Pancreas (tissue), 10 donors: ENCODE measurements at regions not wholly inside any gene's neighbourhood (a gene's known extent, or its start where the extent isn't known, plus 50 kb on each side); places are given as distances from the start of the nearest gene placed in this dataset.

Source experiments
- ATAC-seq, 4 donors: fragments of 200-7000 bp; cut with Tn5 transposase; one replicate each; pipeline versions ENCODE4 v1.8.0 to v1.9.1; 2020; ENCODE audit warnings: mild to moderate bottlenecking in 4 of 4, moderate library complexity in 4 of 4
- DNase-seq, 6 donors: peaks; one replicate each; pipeline ENCODE4 v3.0.0-alpha.2; 2020
- FAIRE-seq: peaks from 2 replicates; lab custom pipeline; 2012; peaks lifted over from hg19 to GRCh38; lab: Jason Lieb, UNC
- H3K27ac ChIP-seq, 4 donors: fragments of 200-600 bp; sonication (generic); 1 replicate in 3 of 4; 2 replicates in 1 of 4; pipeline versions ENCODE4 v1.5.0 to v1.8.0; 2020
- H3K27me3 ChIP-seq, 4 donors: fragments of 200-600 bp; one replicate each; pipeline ENCODE4 v1.8.0; 2021
- H3K36me3 ChIP-seq, 3 donors: fragments of 200-600 bp; sonication (generic) in 1 of 3; one replicate each; pipeline versions ENCODE4 v1.5.0 to v1.8.0; 2020 to 2021
- H3K4me1 ChIP-seq, 3 donors: fragments of 200-600 bp; one replicate each; pipeline ENCODE4 v1.8.0; 2021
- H3K4me3 ChIP-seq, 4 donors: fragments of 200-600 bp; sonication (generic) in 2 of 4; one replicate each; pipeline versions ENCODE4 v1.5.0 to v1.8.0; 2020 to 2021
- H3K9me3 ChIP-seq, 4 donors: fragments of 200-600 bp; one replicate each; pipeline ENCODE4 v1.8.0; 2021
- WGBS, 2 donors: extraction: QIAGEN DNeasy Blood & Tissue Kit; methylation state at CpG; one replicate each; pipeline ENCODE4 v1.1.7; 2013; 5-methylcytosine and 5-hydroxymethylcytosine counted together
- intact Hi-C, 3 donors: fragments of 100-400 bp; cut with DNase I; formaldehyde crosslinking; loops; one replicate each; pipeline versions ENCODE4 v1.11.1 to v1.14.2; 2022
- TF ChIP-seq, protein P1 (sequence below), 4 donors: fragments of 200-600 bp; sonication (generic) in 3 of 4; IDR thresholded peaks; one replicate each; pipeline versions ENCODE4 v1.5.0 to v1.8.0; 2021; ENCODE audit warnings: antibody characterized with exemption in 4 of 4
- donor health status: healthy with polysubstance abuse.
- donor health status: DM: no; HTN: no; CAD: no; lungs with moderate emphysema.
- donor health status: DM: no; HTN: no; CAD: no.
- donor health status: control.
- donor health status: control.
- donor health status: Bipolar disorder and iron deficiency.
- donor health status: DM: yes; HTN: yes; CAD: no.
- donor health status: DM: no; HTN: no; CAD: no.
- donor health status: DM: no; HTN: no; CAD: no.
- donor health status: DM: yes; HTN: yes; CAD: no.

GRCh38 chr13:109568339-109568818, 218.0 kb downstream of the IRS2 start:
- H3K36me3 ChIP-seq: no peaks in the 10 kb centered on the region
- intact Hi-C loops: no loop called here
- WGBS, 2 donors: 45 to 53% methylated on average over 4 of the region's 4 CpGs
- no peak for FAIRE-seq
- no peak for ATAC-seq
- TF ChIP-seq, protein P1, sequence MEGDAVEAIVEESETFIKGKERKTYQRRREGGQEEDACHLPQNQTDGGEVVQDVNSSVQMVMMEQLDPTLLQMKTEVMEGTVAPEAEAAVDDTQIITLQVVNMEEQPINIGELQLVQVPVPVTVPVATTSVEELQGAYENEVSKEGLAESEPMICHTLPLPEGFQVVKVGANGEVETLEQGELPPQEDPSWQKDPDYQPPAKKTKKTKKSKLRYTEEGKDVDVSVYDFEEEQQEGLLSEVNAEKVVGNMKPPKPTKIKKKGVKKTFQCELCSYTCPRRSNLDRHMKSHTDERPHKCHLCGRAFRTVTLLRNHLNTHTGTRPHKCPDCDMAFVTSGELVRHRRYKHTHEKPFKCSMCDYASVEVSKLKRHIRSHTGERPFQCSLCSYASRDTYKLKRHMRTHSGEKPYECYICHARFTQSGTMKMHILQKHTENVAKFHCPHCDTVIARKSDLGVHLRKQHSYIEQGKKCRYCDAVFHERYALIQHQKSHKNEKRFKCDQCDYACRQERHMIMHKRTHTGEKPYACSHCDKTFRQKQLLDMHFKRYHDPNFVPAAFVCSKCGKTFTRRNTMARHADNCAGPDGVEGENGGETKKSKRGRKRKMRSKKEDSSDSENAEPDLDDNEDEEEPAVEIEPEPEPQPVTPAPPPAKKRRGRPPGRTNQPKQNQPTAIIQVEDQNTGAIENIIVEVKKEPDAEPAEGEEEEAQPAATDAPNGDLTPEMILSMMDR (IDR thresholded peaks at IDR 0.05): no peak
- H3K27me3 ChIP-seq: no peaks in the 10 kb centered on the region
- DNase-seq: no peak
- H3K4me3 ChIP-seq: no peak overlapping the region
- H3K4me1 ChIP-seq: no peaks in the 10 kb centered on the region
- no peak overlapping the region for H3K27ac ChIP-seq
- no peaks in the 10 kb centered on the region for H3K9me3 ChIP-seq

- WGBS, 2 donors: 79 to 88% methylated on average over 2 of the region's 2 CpGs
- TF ChIP-seq, protein P1 (IDR thresholded peaks at IDR 0.05): no peak
- Histone ChIP-seq H3K9me3 (no peaks in the 10 kb centered on the region), H3K4me1 (no peaks in the 10 kb centered on the region), H3K4me3 (no peak overlapping the region), H3K27ac (no peak overlapping the region), H3K36me3 (no peaks in the 10 kb centered on the region), H3K27me3 (no peaks in the 10 kb centered on the region)
- intact Hi-C loops: no loop called here
- ATAC-seq: no peak
- no peak for FAIRE-seq
- DNase-seq: no peak
Measured at GRCh38 chr13:109567315-109567714, 219.1 kb downstream of the IRS2 start.

DNA sequence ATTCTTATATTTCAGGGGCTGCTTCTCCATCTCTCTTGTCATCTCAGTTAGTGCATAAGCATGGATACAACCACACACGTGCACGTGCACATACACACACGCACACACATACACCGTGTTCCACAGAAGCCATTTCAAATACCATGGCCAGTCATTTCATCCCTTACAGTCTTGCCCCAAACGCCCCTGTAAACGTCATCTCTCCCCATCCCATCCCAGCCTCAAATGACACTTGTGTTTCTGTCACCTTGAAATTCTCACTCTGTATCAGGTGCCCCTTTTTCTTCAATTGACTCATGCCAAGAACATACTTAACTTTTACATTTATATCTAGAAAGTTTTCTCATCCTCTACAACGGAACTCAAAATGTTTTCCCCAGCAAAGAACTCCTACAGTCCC, 220.5 kb downstream of the IRS2 start:
- intact Hi-C loops: no loop called here

DNA sequence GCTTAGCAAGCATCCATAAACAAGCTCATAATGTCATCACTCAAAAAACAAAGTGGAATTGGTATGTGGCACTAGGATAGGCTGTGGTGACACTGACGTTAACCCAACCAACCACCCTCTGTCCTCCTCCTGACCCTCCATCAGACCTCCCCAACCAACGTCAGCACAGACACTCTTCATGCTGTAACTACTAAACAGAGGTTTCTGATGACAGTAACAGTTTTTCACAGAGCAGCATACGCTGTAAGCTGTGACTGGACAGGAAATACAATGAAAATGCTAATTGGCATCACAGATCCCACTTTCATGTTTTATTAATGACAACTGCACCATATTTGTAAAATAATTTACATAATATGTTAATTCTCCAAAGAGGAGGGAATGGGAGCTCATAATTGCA, 238.0 kb downstream of the IRS2 start:
- FAIRE-seq (no peak), ATAC-seq (no peak)
- 57 to 68% methylated on average over 3 of the region's 3 CpGs for WGBS, 2 donors

More for the DNA sequence above, 220.5 kb downstream of the IRS2 start:
- FAIRE-seq: no peak
- Histone ChIP-seq H3K36me3 (no peaks in the 10 kb centered on the region), H3K4me1 (no peaks in the 10 kb centered on the region), H3K9me3 (no peaks in the 10 kb centered on the region), H3K4me3 (no peak overlapping the region), H3K27me3 (no peaks in the 10 kb centered on the region), H3K27ac (no peak overlapping the region)
- ATAC-seq: no peak
- DNase-seq: no peak
- 73 to 83% methylated on average over 7 of the region's 7 CpGs for WGBS, 2 donors
- TF ChIP-seq, protein P1 (IDR thresholded peaks at IDR 0.05): no peak

GRCh38 chr13:109547942-109548341, 238.4 kb downstream of the IRS2 start:
- DNase-seq (no peak), FAIRE-seq (no peak), ATAC-seq (peak in 1 of 4 donors; percentile 50)
- no peak overlapping the region for H3K4me3 ChIP-seq
- H3K4me1 ChIP-seq: no peaks in the 10 kb centered on the region
- WGBS, 2 donors: 45 to 51% methylated on average over 5 of the region's 5 CpGs
- TF ChIP-seq, protein P1 (IDR thresholded peaks at IDR 0.05): no peak
- H3K36me3 ChIP-seq: no peaks in the 10 kb centered on the region
- intact Hi-C loops: no loop called here
- H3K27me3 ChIP-seq: no peaks in the 10 kb centered on the region
- no peaks in the 10 kb centered on the region for H3K9me3 ChIP-seq
- no peak overlapping the region for H3K27ac ChIP-seq

More for the DNA sequence above, 238.0 kb downstream of the IRS2 start:
- no peak for DNase-seq
- H3K27ac ChIP-seq: no peak overlapping the region
- no peaks in the 10 kb centered on the region for H3K9me3 ChIP-seq
- intact Hi-C loops: no loop called here
- H3K27me3 ChIP-seq: no peaks in the 10 kb centered on the region
- no peaks in the 10 kb centered on the region for H3K36me3 ChIP-seq
- TF ChIP-seq, protein P1 (IDR thresholded peaks at IDR 0.05): no peak
- H3K4me3 ChIP-seq: no peak overlapping the region
- H3K4me1 ChIP-seq: no peaks in the 10 kb centered on the region
